T47D (cell line): ENCODE measurements at regions not wholly inside any gene's neighbourhood (a gene's known extent, or its start where the extent isn't known, plus 50 kb on each side); places are given as distances from the start of the nearest gene placed in this dataset.

Experiments
- DNase-seq, 2 experiments: peaks; one replicate each; pipeline versions ENCODE4 v3.0.0 to v3.0.0-alpha.2; 2011 to 2012; ENCODE audit warnings: low read depth in 1 of 2, low spot score in 1 of 2
- JUND ChIP-seq: IDR thresholded peaks from 2 replicates; pipeline ENCODE4 v1.6.1; 2012; ENCODE audit warnings: low read depth
- in situ Hi-C: cut with HindIII; loops from 2 replicates; pipeline ENCODE4 v1.10.0; 2016; ENCODE audit warnings: low sequenced_read_pairs, low pct_unique_long_range_greater_than_20kb

DNA sequence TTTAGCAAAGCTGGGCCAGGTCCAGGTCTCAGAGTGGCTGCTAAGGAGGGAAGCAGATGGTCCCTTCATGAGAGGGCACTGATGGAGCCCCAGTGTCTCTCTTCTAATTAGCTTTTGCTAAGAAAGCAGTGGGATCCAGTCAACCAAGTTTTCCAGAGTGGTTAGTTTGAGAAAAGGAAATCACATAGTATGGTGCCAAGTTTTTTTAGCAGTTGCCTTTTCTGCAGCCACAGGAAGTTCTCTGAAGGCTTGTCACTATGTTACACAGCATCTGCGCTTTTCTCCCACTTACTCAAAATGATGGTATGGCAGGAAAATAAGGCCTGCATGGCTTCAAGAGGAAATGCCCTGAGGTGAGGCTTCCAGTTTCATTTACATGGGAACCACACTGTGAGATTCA is 331.5 kb upstream of the ZNF462 start:
- in situ Hi-C loops, result no loop called here
- no peak for DNase-seq
- TF ChIP-seq JUND, result no peak

- in situ Hi-C loops, result no loop called here
- no peak for TF ChIP-seq JUND
- no peak for DNase-seq
Observed at GRCh38 chr9:106532306-106533015, 330.5 kb upstream of the ZNF462 start.

DNA sequence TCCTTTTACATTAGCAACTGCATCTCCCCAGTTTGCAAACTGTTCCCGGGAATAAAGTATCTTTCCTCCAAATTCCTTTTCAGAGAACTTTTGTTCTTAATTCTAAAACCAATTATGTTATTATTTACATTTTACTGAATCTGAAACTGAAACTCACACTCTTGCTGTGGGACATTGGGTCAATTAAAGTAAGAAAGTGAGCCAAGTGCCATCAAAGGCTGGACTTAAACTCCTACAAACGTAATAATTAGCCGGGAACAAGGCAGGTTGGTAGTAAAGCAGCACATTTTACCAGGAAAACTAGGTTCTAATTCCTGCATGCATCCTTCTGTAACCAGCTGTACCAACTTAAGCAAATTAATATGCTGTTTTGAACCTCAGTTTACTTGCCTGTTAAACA is 328.2 kb upstream of the ZNF462 start:
- no peak for TF ChIP-seq JUND
- in situ Hi-C loops, result no loop called here
- DNase-seq, result no peak

- no peak for DNase-seq
- in situ Hi-C loops, result no loop called here
- TF ChIP-seq JUND, result no peak
Observed at GRCh38 chr9:106535439-106535838, 327.5 kb upstream of the ZNF462 start.

DNA sequence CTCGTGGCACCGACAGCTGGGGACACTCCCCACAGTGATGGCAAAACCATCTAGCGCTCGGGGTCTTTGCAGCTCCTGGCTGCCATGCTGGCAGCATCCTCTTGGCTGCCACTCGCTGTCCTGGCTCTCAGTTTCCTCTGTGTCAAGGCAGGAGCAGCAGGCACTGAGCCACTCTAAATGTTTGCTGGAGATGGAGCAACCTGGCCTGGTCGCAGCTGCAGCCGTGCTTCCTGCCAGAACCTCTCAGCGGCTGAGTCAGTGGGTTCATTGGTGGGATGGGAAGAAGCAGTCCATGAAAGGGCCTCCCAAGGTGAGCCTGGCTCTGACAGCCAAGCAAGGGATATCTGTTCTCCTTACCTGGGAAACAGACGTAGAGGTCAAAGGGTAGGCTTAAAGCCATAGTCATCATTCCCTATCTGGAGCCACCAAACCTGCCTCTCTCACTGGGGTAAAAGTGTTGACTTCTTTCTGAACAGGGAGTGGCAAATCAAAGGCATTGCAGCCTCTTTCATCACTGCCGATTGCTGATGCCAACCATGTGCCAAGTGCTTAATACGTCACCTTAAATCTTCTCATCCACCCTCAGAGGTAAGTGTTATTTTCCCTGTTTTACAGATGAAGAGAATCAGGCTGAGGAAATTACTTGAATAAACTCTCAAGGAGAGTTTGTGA is 304.8 kb upstream of the ZNF462 start:
- in situ Hi-C loops, result no loop called here

GRCh38 chr9:106560540-106560939 is 302.4 kb upstream of the ZNF462 start:
- peak in 1 of 2 experiments; percentile 15 for DNase-seq
- in situ Hi-C loops, result no loop called here
- TF ChIP-seq JUND, result no peak

More for the DNA sequence above, 304.8 kb upstream of the ZNF462 start:
- no peak for DNase-seq
- TF ChIP-seq JUND, result no peak

DNA sequence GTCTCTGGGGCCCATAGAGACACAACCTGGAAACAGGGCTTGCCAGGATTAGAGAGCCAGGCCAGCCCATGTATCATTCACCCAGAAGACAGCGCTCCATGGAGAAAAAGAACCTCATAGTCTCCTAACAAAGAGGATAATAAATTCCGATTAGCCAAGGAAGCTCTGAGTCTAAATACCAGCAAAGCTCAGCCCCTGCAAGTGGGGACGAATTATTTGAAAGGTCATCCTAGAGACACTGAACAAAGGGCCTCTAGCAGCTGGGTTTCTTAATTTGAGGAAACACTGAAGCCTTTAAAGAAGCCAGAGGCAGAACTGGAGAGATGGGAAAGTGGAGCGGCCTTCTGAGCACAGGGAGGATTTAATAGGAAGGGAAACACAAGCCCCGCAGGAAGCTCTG is 287.1 kb upstream of the ZNF462 start:
- no peak for TF ChIP-seq JUND
- in situ Hi-C loops, result no loop called here
- DNase-seq, result no peak

GRCh38 chr9:106576232-106576760 is 286.7 kb upstream of the ZNF462 start:
- TF ChIP-seq JUND, result no peak
- in situ Hi-C loops, result no loop called here
- DNase-seq, result no peak

- in situ Hi-C loops, result no loop called here
- TF ChIP-seq JUND, result no peak
- no peak for DNase-seq
Observed at GRCh38 chr9:106577121-106577520, 285.8 kb upstream of the ZNF462 start.

DNA sequence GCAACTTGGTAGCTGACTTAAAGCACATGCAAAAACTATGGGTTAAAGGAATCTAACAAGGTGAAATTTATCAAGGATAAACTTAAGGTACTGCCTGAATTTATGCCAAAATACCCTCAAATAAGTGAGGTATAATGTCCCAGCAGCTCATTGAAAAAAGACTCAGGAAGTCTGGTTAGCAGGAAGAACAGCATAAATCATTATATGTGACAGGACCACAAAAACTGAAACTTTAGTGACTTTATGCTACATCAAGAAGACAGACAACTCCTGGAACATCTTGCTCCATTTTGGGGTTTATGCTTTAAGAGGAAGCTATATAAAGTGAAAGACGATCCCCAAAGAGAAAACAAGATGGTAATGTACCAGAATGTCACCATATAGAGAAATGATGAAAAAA is 282.4 kb upstream of the ZNF462 start:
- no peak for DNase-seq
- no peak for TF ChIP-seq JUND
- in situ Hi-C loops, result no loop called here

- in situ Hi-C loops, result no loop called here
- no peak for DNase-seq
- no peak for TF ChIP-seq JUND
Observed at GRCh38 chr9:106581973-106582372, 281.0 kb upstream of the ZNF462 start.

- in situ Hi-C loops, result no loop called here
- TF ChIP-seq JUND, result no peak
- DNase-seq, result no peak
Observed at GRCh38 chr9:106583751-106584150, 279.2 kb upstream of the ZNF462 start.

DNA sequence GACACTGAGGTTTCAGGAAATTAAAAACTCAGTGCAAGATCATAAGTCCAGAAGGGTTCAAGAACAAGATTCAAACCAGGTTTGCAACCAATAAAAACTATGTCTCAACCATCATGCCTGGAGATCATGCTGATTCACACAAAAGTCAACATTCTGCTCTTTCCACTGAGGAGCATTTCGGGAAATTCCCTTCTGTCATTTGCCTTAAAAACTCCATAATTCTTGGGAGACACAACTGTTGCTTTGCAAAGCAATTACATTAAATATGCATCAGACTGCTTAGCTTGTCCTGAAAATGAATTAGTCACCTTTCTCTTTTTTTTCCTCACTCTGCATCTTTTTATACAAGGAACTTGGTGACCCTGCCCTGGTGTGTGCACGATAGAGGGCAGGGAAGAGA is 275.9 kb upstream of the ZNF462 start:
- no peak for TF ChIP-seq JUND
- DNase-seq, result no peak
- in situ Hi-C loops, result no loop called here

GRCh38 chr9:106588626-106589025 is 274.3 kb upstream of the ZNF462 start:
- no peak for TF ChIP-seq JUND
- in situ Hi-C loops, result no loop called here
- DNase-seq, result no peak
